ENCODE measurements at regions not wholly inside any gene's neighbourhood (a gene's known extent, or its start where the extent isn't known, plus 50 kb on each side); places are given as distances from the start of the nearest gene placed in this dataset.

- DNase-seq (ENCODE audit: low read depth in 2 of 2) = no peak
Observed at GRCh38 chr5:152864447-152864846, 459.4 kb upstream of the NMUR2 start.

- DNase-seq (ENCODE audit: low read depth in 2 of 2) = no peak
Observed at GRCh38 chr5:152864991-152865390, 459.9 kb upstream of the NMUR2 start.

GRCh38 chr5:152869971-152870370, 464.9 kb upstream of the NMUR2 start:
- DNase-seq (ENCODE audit: low read depth in 2 of 2) = no peak

GRCh38 chr5:152882621-152883020, 477.5 kb upstream of the NMUR2 start:
- DNase-seq (ENCODE audit: low read depth in 2 of 2) = no peak

- DNase-seq (ENCODE audit: low read depth in 2 of 2) = no peak
Observed at GRCh38 chr5:152883066-152883775, 478.1 kb upstream of the NMUR2 start.

GRCh38 chr5:152884006-152884405, 478.9 kb upstream of the NMUR2 start:
- no peak for DNase-seq (ENCODE audit: low read depth in 2 of 2)

- no peak for DNase-seq (ENCODE audit: low read depth in 2 of 2)
Observed at GRCh38 chr5:152900332-152900731, 495.3 kb upstream of the NMUR2 start.

- no peak for DNase-seq (ENCODE audit: low read depth in 2 of 2)
Observed at GRCh38 chr5:152901754-152902153, 496.7 kb upstream of the NMUR2 start.

GRCh38 chr5:152905286-152905685, 500.2 kb upstream of the NMUR2 start:
- no peak for DNase-seq (ENCODE audit: low read depth in 2 of 2)

GRCh38 chr5:152907488-152908245, 502.6 kb upstream of the NMUR2 start:
- no peak for DNase-seq (ENCODE audit: low read depth in 2 of 2)

GRCh38 chr5:152912924-152913323, 507.8 kb upstream of the NMUR2 start:
- no peak for DNase-seq (ENCODE audit: low read depth in 2 of 2)

GRCh38 chr5:152932621-152933020, 527.5 kb upstream of the NMUR2 start:
- DNase-seq (ENCODE audit: low read depth in 2 of 2) = no peak

- no peak for DNase-seq (ENCODE audit: low read depth in 2 of 2)
Observed at GRCh38 chr5:152933056-152933455, 528.0 kb upstream of the NMUR2 start.

- no peak for DNase-seq (ENCODE audit: low read depth in 2 of 2)
Observed at GRCh38 chr5:152938630-152939029, 533.6 kb upstream of the NMUR2 start.

GRCh38 chr5:152942633-152943336, 537.7 kb upstream of the NMUR2 start:
- no peak for DNase-seq (ENCODE audit: low read depth in 2 of 2)

- no peak for DNase-seq (ENCODE audit: low read depth in 2 of 2)
Observed at GRCh38 chr5:152953788-152954483, 536.5 kb upstream of the GRIA1 start.

GRCh38 chr5:152956943-152957613, 533.4 kb upstream of the GRIA1 start:
- no peak for DNase-seq (ENCODE audit: low read depth in 2 of 2)

- no peak for DNase-seq (ENCODE audit: low read depth in 2 of 2)
Observed at GRCh38 chr5:152978141-152978835, 512.2 kb upstream of the GRIA1 start.

GRCh38 chr5:152987131-152987530, 503.3 kb upstream of the GRIA1 start:
- DNase-seq (ENCODE audit: low read depth in 2 of 2) = no peak

GRCh38 chr5:152990217-152990616, 500.3 kb upstream of the GRIA1 start:
- no peak for DNase-seq (ENCODE audit: low read depth in 2 of 2)

GRCh38 chr5:152990649-152991048, 499.8 kb upstream of the GRIA1 start:
- DNase-seq (ENCODE audit: low read depth in 2 of 2) = no peak
